Keratinocyte (primary cell): ENCODE measurements at regions not wholly inside any gene's neighbourhood (a gene's known extent, or its start where the extent isn't known, plus 50 kb on each side); places are given as distances from the start of the nearest gene placed in this dataset.

Experiments used
- EZH2 ChIP-seq: IDR thresholded peaks from one replicate; pipeline ENCODE4 v1.6.1; 2012; ENCODE audit warnings: inconsistent platforms, mild to moderate bottlenecking, low read length, moderate library complexity
- TF ChIP-seq, protein P1 (sequence below), 3 experiments: IDR thresholded peaks in 1 of 3; conservative IDR thresholded peaks in 1 of 3; optimal IDR thresholded peaks in 1 of 3; 2 replicates in 2 of 3; 3 replicates in 1 of 3; pipeline versions ENCODE3 to v1.5.1; 2011; ENCODE audit warnings: low read length in 3 of 3, mild to moderate bottlenecking in 3 of 3, moderate library complexity in 2 of 3, control low read depth in 1 of 3, inconsistent platforms in 1 of 3; ENCODE audit not compliant: insufficient read depth in 2 of 3; ENCODE audit errors: extremely low read depth in 1 of 3

DNA sequence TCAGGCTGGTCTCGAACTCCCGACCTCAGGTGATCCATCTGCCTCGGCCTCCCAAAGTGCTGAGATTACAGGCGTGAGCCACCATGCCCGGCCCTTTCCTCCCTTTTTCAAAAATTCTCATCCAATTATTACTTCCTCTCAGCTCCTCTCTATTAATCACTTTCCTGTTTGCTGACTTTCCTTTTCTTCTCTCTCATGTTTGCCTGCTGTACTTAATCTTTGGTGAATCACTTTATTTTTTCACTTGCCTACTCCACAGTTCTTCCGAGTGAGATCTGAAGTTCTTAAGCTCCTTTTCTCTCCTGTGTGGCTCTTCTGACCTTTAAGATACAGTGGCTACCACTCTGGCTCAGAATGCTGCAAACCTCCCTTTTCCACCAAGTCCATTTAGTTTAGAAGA, 126.3 kb upstream of the SERTAD2 start:
- TF ChIP-seq, protein P1, sequence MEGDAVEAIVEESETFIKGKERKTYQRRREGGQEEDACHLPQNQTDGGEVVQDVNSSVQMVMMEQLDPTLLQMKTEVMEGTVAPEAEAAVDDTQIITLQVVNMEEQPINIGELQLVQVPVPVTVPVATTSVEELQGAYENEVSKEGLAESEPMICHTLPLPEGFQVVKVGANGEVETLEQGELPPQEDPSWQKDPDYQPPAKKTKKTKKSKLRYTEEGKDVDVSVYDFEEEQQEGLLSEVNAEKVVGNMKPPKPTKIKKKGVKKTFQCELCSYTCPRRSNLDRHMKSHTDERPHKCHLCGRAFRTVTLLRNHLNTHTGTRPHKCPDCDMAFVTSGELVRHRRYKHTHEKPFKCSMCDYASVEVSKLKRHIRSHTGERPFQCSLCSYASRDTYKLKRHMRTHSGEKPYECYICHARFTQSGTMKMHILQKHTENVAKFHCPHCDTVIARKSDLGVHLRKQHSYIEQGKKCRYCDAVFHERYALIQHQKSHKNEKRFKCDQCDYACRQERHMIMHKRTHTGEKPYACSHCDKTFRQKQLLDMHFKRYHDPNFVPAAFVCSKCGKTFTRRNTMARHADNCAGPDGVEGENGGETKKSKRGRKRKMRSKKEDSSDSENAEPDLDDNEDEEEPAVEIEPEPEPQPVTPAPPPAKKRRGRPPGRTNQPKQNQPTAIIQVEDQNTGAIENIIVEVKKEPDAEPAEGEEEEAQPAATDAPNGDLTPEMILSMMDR (optimal IDR thresholded peaks at IDR 0.05 in 1 of 3, IDR thresholded peaks at IDR 0.05 in 1 of 3, conservative IDR thresholded peaks at IDR 0.05 in 1 of 3; ENCODE audit: extremely low read depth in 1 of 3, insufficient read depth in 2 of 3, low read length in 3 of 3) = no peak
- TF ChIP-seq EZH2 = no peak
